ENCODE measurements at regions not wholly inside any gene's neighbourhood (a gene's known extent, or its start where the extent isn't known, plus 50 kb on each side); places are given as distances from the start of the nearest gene placed in this dataset.
A peak's percentile ranks its signal among the peaks of the same experiment; 100 is the strongest.

- DNase-seq (ENCODE audit: low read depth) = no peak
Observed at GRCh38 chr12:98437806-98438595, 77.4 kb upstream of the TMPO start.

DNA sequence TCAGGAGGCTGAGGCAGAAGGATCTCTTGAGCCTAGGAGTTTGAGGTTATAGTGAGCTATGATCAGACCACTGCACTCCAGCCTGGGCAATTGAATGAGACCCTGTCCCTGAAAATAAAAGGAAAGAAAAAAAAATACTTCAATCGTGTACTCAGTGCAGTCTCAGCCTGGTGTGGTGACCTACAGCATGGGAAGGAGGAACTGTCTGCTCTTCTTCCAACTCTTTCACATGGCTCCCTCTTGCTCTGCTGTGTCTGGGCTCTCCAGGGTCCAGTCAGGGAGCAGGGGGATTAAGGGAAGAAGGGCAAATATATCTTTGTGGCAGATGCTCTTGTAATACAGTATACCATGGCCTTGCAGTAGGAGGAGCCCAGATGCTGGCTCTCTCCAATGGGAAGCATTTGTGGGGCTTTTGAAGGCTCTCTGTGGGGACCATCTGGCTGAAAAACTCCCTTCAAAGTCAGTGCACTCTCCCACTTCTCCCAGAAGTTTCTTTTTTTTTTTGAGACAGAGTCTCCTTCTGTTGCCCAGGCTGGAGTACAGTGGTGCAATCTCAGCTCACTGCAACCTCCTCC lies 76.6 kb upstream of the TMPO start:
- no peak for DNase-seq (ENCODE audit: low read depth)

DNA sequence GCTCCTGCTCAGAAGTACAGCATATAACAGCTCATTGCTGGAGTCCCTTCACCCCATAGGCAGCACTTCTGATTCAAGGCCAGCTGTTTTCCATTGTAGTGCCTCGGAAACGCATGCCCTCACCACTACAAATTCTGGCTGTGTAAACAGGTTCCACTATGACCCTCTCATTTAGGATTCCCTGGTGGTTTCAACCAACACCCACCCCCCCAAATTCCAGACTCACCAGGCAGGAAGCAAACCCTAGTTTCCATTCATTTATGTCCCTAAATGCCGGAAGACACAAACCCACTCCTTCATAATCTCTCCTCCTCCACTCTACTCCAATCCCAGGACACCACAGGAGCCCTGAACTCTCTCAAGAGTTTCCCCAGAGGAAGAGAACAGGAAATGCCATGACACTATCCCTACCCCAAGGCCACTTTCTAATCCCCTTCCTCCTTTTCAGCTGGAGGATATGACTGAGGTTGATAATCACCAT lies 75.9 kb upstream of the TMPO start:
- DNase-seq (ENCODE audit: low read depth) = no peak

DNA sequence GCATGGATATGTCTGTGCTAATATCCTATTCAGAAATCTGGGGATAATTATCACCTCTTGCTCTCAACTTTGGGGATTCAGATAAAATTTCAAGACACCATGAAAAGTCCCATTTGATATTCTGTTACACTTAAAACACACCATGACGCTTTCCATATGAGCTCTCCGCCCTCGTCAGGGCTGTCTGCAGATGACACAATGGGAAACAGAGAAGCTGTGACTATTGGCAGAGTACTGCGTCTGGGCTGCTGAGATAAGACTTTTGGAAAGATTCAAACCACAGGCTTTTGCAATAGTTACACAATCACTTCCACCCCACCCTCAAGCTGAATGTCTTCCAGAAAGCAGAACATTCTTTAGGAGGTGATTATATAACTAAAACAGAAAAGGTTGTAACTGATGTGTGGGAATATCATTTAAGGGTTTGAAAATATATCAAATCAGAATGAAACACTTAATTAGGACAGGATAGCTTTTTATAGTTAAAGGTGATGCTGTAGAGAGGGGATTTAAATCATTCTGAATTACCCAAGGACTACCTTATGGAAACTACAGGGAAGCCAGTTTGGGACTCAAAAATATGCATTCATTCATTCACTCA lies 75.3 kb upstream of the TMPO start:
- peak; percentile 94 for DNase-seq (ENCODE audit: low read depth)

GRCh38 chr12:98446060-98446459 lies 69.3 kb upstream of the TMPO start:
- no peak for DNase-seq (ENCODE audit: low read depth)

DNA sequence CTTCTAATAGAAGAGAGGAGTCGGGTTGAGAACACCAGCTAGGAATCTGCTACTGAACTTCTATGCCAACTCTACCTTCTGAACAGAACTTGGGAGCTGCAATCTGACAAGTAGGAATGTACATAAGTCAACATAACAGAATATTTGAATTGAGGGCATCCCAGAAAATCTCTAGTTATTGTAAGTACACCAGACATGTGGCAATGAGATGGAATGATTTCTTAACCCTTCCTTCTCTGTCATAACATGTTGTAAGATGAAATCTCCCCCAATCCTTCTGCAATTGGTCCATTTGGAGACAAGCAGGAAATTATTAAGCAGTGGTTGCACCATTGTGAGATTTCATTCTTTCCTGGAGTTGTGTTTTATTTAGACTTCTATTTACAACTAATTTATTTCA lies 68.7 kb upstream of the TMPO start:
- no peak for DNase-seq (ENCODE audit: low read depth)

GRCh38 chr12:98449584-98449983 lies 65.8 kb upstream of the TMPO start:
- DNase-seq (ENCODE audit: low read depth) = no peak

GRCh38 chr12:98453070-98453469 lies 62.3 kb upstream of the TMPO start:
- DNase-seq (ENCODE audit: low read depth) = no peak

DNA sequence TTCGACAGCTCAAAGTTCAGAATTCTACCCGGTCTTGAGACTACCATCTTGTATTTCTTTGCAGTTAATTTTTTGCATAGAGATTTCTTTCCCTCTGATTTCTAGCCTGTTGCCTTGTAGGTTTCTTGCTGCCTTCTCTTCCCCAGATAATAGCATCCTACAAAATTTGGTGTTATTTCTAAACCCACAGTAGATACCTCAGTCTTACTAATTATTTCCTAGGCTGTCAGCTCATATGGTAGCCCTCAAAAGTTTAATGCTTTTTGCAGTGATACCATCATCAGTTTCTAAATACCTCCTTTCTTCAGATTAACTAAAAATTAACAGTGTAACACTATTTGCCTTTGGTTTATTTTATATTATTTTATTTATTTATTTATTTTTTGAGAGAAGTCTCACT lies 61.9 kb upstream of the TMPO start:
- no peak for DNase-seq (ENCODE audit: low read depth)

DNA sequence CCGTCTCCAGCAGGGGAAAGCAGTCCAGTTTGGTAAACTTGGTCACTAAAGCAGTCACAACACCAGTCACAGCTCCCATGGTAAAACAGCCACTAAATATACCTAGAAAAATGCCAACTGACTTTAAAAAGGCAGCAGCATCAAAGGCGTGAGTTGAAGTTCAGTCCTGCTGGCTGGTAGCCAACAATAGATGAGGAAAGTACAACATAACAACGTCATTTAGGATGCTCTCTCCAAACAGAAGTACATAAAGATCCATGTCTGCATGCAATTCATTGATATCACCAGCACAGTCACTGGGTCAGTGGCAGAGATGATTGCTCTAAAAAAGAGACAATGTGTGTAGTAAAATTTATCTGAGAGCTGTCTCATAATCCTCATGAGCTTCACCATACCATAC lies 59.3 kb upstream of the TMPO start:
- no peak for DNase-seq (ENCODE audit: low read depth)

GRCh38 chr12:98456576-98457573 lies 58.5 kb upstream of the TMPO start:
- DNase-seq (ENCODE audit: low read depth) = no peak

DNA sequence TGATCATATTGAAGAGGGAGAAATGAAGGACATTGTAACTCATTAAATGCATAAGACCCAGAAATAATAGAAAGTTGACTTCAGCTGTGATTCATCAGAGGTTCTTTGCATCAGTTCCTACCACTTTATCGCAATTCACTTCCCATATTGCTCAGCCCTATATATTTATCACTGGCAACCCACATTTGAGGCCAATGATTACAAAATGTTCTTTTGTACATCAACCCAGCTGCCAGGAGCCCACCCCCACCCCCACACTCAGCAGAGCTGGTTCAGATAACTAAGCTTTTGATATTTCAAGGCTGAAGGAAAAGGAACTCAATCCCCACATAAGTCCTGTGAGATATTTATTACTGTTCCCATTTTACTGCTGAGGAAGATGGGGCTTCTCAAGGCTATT lies 51.2 kb upstream of the TMPO start:
- DNase-seq (ENCODE audit: low read depth) = no peak

DNA sequence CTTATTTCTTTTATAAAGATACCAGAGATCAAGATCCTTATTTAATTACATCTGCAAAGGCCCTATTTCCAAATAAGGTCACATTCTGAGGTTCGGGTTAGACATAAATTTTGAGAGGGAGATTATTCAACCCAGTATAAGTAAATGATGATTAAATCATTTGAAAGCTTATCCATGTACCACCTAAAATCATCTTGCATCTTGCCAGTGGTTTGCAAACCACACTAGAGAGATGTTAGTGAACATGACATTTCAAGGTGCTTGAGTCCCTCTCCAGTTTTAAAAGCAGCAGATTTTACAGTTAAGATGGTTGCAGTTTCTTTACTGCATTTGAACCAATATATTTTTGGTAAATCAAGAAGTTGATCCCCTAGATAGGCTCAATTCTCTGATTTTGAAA lies 49.9 kb upstream of the TMPO start:
- DNase-seq (ENCODE audit: low read depth) = no peak
